ENCODE measurements at regions not wholly inside any gene's neighbourhood (a gene's known extent, or its start where the extent isn't known, plus 50 kb on each side); places are given as distances from the start of the nearest gene placed in this dataset.

GRCh38 chr5:30620481-30621085 lies 572.9 kb upstream of the CDH6 start:
- H3K4me3 ChIP-seq (ENCODE audit: low read length in 3 of 3) = no peak overlapping the region
- no peak overlapping the region for H3K27ac ChIP-seq (ENCODE audit: low read depth in 2 of 2, low read length in 2 of 2)
- intact Hi-C loops (cut with DNase I) = no loop called here
- H3K9me3 ChIP-seq (ENCODE audit: control insufficient read depth in 2 of 3, insufficient read depth in 1 of 3, low read length in 3 of 3) = peaks cover 0 to 3% (median 2%) of the 10 kb centered on the region in 3 donors
- no peak for TF ChIP-seq CTCF (IDR thresholded peaks at IDR 0.05; ENCODE audit: borderline replicate concordance, extremely low read depth, insufficient read depth)
- no peak overlapping the region for H3K9ac ChIP-seq (ENCODE audit: low read length in 3 of 3)
- DNase-seq (no peak), FAIRE-seq (no peak)
- no peaks in the 10 kb centered on the region for H3K36me3 ChIP-seq (ENCODE audit: control insufficient read depth in 2 of 3, insufficient read depth in 3 of 3, low read length in 3 of 3)
- no peaks in the 10 kb centered on the region for H3K4me1 ChIP-seq (ENCODE audit: control insufficient read depth in 2 of 3, insufficient read depth in 2 of 3, low read depth in 1 of 3, low read length in 3 of 3)
- no peaks in the 10 kb centered on the region for H3K27me3 ChIP-seq (ENCODE audit: control insufficient read depth, insufficient read depth, low read length)

GRCh38 chr5:30608501-30608900 lies 585.0 kb upstream of the CDH6 start:
- intact Hi-C loops (cut with DNase I) = no loop called here
- no peak for DNase-seq
- FAIRE-seq = no peak

GRCh38 chr5:30607301-30607894 lies 586.1 kb upstream of the CDH6 start:
- FAIRE-seq = no peak
- Histone ChIP-seq H3K9me3 (ENCODE audit: control insufficient read depth in 2 of 3, insufficient read depth in 1 of 3, low read length in 3 of 3) (peaks cover 0 to 2% (median 0%) of the 10 kb centered on the region in 3 donors), H3K4me3 (ENCODE audit: low read length in 3 of 3) (no peak overlapping the region), H3K27me3 (ENCODE audit: control insufficient read depth, insufficient read depth, low read length) (no peaks in the 10 kb centered on the region), H3K4me1 (ENCODE audit: control insufficient read depth in 2 of 3, insufficient read depth in 2 of 3, low read depth in 1 of 3, low read length in 3 of 3) (no peaks in the 10 kb centered on the region), H3K27ac (ENCODE audit: low read depth in 2 of 2, low read length in 2 of 2) (no peak overlapping the region), H3K9ac (ENCODE audit: low read length in 3 of 3) (no peak overlapping the region), H3K36me3 (ENCODE audit: control insufficient read depth in 2 of 3, insufficient read depth in 3 of 3, low read length in 3 of 3) (no peaks in the 10 kb centered on the region)
- DNase-seq = no peak
- no peak for TF ChIP-seq CTCF (IDR thresholded peaks at IDR 0.05; ENCODE audit: borderline replicate concordance, extremely low read depth, insufficient read depth)
- intact Hi-C loops (cut with DNase I) = no loop called here

More at GRCh38 chr5:30608501-30608900, 585.0 kb upstream of the CDH6 start:
- Histone ChIP-seq H3K36me3 (ENCODE audit: control insufficient read depth in 2 of 3, insufficient read depth in 3 of 3, low read length in 3 of 3) (no peaks in the 10 kb centered on the region), H3K9ac (ENCODE audit: low read length in 3 of 3) (no peak overlapping the region), H3K4me1 (ENCODE audit: control insufficient read depth in 2 of 3, insufficient read depth in 2 of 3, low read depth in 1 of 3, low read length in 3 of 3) (no peaks in the 10 kb centered on the region), H3K27me3 (ENCODE audit: control insufficient read depth, insufficient read depth, low read length) (no peaks in the 10 kb centered on the region), H3K27ac (ENCODE audit: low read depth in 2 of 2, low read length in 2 of 2) (no peak overlapping the region), H3K4me3 (ENCODE audit: low read length in 3 of 3) (no peak overlapping the region), H3K9me3 (ENCODE audit: control insufficient read depth in 2 of 3, insufficient read depth in 1 of 3, low read length in 3 of 3) (peaks cover 0 to 2% (median 0%) of the 10 kb centered on the region in 3 donors)
- no peak for TF ChIP-seq CTCF (IDR thresholded peaks at IDR 0.05; ENCODE audit: borderline replicate concordance, extremely low read depth, insufficient read depth)
